Right lobe of liver (tissue), 4 donors: ENCODE measurements at regions not wholly inside any gene's neighbourhood (a gene's known extent, or its start where the extent isn't known, plus 50 kb on each side); places are given as distances from the start of the nearest gene placed in this dataset.

Experiments used
- CTCF ChIP-seq, 4 donors: fragments of 200-600 bp in 3 of 4; fragments of 450-650 bp in 1 of 4; IDR thresholded peaks; one replicate each; pipeline versions ENCODE4 v1.5.1 to v1.8.0; 2016 to 2022; ENCODE audit warnings: antibody characterized with exemption in 4 of 4, mild to moderate bottlenecking in 2 of 4
- POLR2A ChIP-seq: fragments of 450-650 bp; IDR thresholded peaks from one replicate; pipeline ENCODE4 v1.6.1; 2017; ENCODE audit warnings: antibody characterized with exemption, mild to moderate bottlenecking
- donor health status: DM: no; HTN: no; CAD: no.
- donor health status: DM: no; HTN: no; CAD: no.
- donor health status: DM: no; HTN: yes; CAD: no.

DNA sequence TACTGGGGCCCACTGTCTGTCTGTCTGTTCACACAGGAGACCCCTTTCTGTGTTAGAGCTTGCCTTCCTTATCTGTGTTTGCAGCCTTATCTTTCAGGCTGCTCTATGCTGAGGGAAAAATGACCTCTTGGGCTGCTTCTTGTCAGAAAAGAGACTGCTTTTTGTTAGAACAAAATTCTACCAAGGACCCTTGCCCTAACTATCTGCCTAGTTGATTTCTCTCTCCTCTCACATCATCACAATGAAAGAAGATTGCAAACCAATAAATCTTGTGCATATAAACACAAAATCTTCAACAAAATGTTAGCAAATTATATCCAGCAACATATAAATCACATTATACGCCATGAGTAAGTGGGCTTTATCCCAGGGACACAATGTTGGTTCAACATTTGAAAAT, 1117.7 kb downstream of the CDH11 start:
- no peak for TF ChIP-seq CTCF (IDR thresholded peaks at IDR 0.05)
- TF ChIP-seq POLR2A: no peak
